ENCODE measurements at regions not wholly inside any gene's neighbourhood (a gene's known extent, or its start where the extent isn't known, plus 50 kb on each side); places are given as distances from the start of the nearest gene placed in this dataset.
A peak's percentile ranks its signal among the peaks of the same experiment; 100 is the strongest.

DNA sequence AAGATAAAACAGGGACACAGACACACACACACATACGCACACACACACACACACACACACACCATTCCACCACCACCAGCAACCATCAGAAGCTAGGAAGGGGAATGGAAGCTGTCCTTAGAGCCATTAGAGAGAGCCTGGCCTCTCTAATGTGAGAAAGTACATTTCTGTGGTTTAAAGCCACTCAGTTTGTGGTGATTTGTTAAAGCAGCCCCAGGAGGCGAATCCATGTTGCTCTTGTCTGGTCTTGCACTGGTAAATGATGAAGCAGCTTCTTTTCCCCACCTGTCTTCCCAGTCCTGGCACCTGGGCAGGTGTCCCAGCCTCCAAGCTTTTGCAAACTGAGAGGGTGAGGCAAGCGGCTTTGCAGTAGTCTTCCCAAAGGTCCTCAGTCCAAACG is 118.9 kb upstream of the KL start:
- Histone ChIP-seq H3K36me3 (ENCODE audit: control insufficient read depth, insufficient read depth, low read length) (no peaks in the 10 kb centered on the region), H3K27me3 (replicated peaks; ENCODE audit: control insufficient read depth, insufficient read depth, low read length) (no peaks in the 10 kb centered on the region; the same call in 1 of the 2 replicates), H3K9me3 (no peaks in the 10 kb centered on the region), H3K4me1 (no peaks in the 10 kb centered on the region), H3K4me3 (ENCODE audit: low read depth, low read length) (no peak overlapping the region)
- BruUV-seq (replicated peaks), result no TSS peak
- H3K9me3 Mint-ChIP-seq (ENCODE audit: unreplicated experiment), result no peaks in the 10 kb centered on the region
- no peaks in the 10 kb centered on the region for H3K36me3 Mint-ChIP-seq (ENCODE audit: insufficient read depth, unreplicated experiment)
- ChIA-PET CTCF (interaction anchor here (0.5 kb wide), 1 partner anchor 448 kb away, joined by 3 read pairs; no protein-coding TSS in a partner anchor), POLR2A (no interaction called here)
- TF ChIP-seq, protein P1, sequence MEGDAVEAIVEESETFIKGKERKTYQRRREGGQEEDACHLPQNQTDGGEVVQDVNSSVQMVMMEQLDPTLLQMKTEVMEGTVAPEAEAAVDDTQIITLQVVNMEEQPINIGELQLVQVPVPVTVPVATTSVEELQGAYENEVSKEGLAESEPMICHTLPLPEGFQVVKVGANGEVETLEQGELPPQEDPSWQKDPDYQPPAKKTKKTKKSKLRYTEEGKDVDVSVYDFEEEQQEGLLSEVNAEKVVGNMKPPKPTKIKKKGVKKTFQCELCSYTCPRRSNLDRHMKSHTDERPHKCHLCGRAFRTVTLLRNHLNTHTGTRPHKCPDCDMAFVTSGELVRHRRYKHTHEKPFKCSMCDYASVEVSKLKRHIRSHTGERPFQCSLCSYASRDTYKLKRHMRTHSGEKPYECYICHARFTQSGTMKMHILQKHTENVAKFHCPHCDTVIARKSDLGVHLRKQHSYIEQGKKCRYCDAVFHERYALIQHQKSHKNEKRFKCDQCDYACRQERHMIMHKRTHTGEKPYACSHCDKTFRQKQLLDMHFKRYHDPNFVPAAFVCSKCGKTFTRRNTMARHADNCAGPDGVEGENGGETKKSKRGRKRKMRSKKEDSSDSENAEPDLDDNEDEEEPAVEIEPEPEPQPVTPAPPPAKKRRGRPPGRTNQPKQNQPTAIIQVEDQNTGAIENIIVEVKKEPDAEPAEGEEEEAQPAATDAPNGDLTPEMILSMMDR (IDR thresholded peaks at IDR 0.05; ENCODE audit: insufficient read depth in 1 of 2, low read depth in 1 of 2, low read length in 1 of 2, severe bottlenecking in 1 of 2, unreplicated experiment in 1 of 2), result no peak
- H3K4me3 Mint-ChIP-seq (ENCODE audit: unreplicated experiment), result no peak overlapping the region
- intact Hi-C loops (cut with micrococcal nuclease; ENCODE audit: unreplicated experiment), result no loop called here
- H3K27ac Mint-ChIP-seq (ENCODE audit: unreplicated experiment), result no peak overlapping the region
- H3K4me1 Mint-ChIP-seq (ENCODE audit: low read depth, unreplicated experiment), result no peaks in the 10 kb centered on the region
- DNase-seq, result no peak
- H3K27me3 Mint-ChIP-seq (ENCODE audit: insufficient read depth, unreplicated experiment), result peaks cover 8% of the 10 kb centered on the region

DNA sequence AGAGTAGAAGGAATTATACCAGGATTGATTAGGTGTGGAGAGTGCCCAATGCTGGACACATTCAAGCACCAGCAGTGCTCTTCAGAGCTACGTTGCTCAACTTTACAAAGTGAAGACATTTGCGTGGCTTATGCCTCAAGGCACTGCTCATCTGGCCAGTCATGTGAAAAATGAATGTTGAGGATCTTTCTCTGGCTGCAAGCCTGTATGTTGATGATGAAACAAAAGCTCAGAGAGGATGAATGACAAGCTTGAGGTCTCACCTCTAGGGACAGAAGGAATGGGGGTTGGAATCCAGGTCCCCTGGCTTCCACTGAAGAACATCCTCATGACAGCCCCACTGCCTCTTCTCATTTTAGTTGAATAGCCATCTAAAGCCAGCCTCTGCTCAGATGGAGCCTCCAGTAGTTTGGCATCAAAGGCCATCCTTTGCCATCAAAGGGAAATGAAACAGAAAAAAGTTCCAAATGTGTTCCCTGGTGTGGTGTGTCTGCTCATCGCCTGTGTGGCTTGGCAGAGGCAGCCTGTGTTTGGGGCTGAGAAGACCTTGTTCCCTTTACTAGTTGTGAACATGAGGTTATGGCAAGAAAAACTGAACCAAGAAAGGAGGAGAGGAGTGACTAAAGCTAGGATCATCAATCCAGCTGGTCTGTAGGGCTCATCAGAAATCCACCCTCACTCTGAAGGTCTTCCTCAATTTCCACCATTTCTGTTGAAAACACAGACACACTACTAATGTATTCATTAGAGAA is 114.0 kb upstream of the KL start:
- CTCF ChIA-PET, result no interaction called here
- Histone ChIP-seq H3K36me3 (ENCODE audit: control insufficient read depth, insufficient read depth, low read length) (no peaks in the 10 kb centered on the region), H3K4me1 (peaks cover 9% of the 10 kb centered on the region; the same call in 1 of the 2 replicates), H3K4me3 (ENCODE audit: low read depth, low read length) (no peak overlapping the region), H3K9me3 (no peaks in the 10 kb centered on the region), H3K27me3 (replicated peaks; ENCODE audit: control insufficient read depth, insufficient read depth, low read length) (no peaks in the 10 kb centered on the region; the same call in 1 of the 2 replicates)
- intact Hi-C loops (cut with micrococcal nuclease; ENCODE audit: unreplicated experiment), result no loop called here
- H3K36me3 Mint-ChIP-seq (ENCODE audit: insufficient read depth, unreplicated experiment), result no peaks in the 10 kb centered on the region
- H3K27ac Mint-ChIP-seq (ENCODE audit: unreplicated experiment), result no peak overlapping the region
- no TSS peak for BruUV-seq (replicated peaks)
- TF ChIP-seq, protein P1 (IDR thresholded peaks at IDR 0.05; ENCODE audit: insufficient read depth in 1 of 2, low read depth in 1 of 2, low read length in 1 of 2, severe bottlenecking in 1 of 2, unreplicated experiment in 1 of 2), result no peak
- POLR2A ChIA-PET, result no interaction called here
- no peaks in the 10 kb centered on the region for H3K27me3 Mint-ChIP-seq (ENCODE audit: insufficient read depth, unreplicated experiment)
- H3K4me3 Mint-ChIP-seq (ENCODE audit: unreplicated experiment), result no peak overlapping the region
- no peak for DNase-seq
- no peaks in the 10 kb centered on the region for H3K4me1 Mint-ChIP-seq (ENCODE audit: low read depth, unreplicated experiment)
- no peaks in the 10 kb centered on the region for H3K9me3 Mint-ChIP-seq (ENCODE audit: unreplicated experiment)

DNA sequence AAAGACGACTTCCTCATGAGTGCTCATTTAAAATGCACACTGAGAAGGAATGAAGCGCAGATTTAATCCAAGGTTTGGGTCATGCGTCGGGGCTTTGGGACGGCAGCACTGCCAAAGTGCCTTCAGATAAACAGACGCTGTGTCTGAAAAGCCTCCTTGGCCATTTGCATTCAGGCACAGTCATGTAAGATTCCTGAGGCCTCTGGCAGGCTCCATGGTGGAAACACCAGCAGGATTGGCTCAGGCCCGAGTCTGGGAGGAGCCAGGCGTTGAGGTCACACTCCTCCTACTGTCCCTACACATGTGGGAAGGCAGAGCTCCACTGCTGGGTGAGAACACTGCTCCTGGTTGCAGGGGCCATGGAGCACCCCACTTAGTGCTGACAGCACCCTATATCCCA is 113.3 kb upstream of the KL start:
- H3K36me3 Mint-ChIP-seq (ENCODE audit: insufficient read depth, unreplicated experiment), result no peaks in the 10 kb centered on the region
- intact Hi-C loops (cut with micrococcal nuclease; ENCODE audit: unreplicated experiment), result no loop called here
- H3K4me1 Mint-ChIP-seq (ENCODE audit: low read depth, unreplicated experiment), result no peaks in the 10 kb centered on the region
- peak; percentile 6 to 41 for DNase-seq
- no peaks in the 10 kb centered on the region for H3K27me3 Mint-ChIP-seq (ENCODE audit: insufficient read depth, unreplicated experiment)
- H3K4me3 ChIP-seq (ENCODE audit: low read depth, low read length), result no peak overlapping the region
- ChIA-PET CTCF (no interaction called here), POLR2A (no interaction called here)
- H3K27me3 ChIP-seq (replicated peaks; ENCODE audit: control insufficient read depth, insufficient read depth, low read length), result no peaks in the 10 kb centered on the region; the same call in 1 of the 2 replicates
- no peaks in the 10 kb centered on the region for H3K9me3 Mint-ChIP-seq (ENCODE audit: unreplicated experiment)
- no peak overlapping the region for H3K27ac Mint-ChIP-seq (ENCODE audit: unreplicated experiment)
- peaks cover 9% of the 10 kb centered on the region; the same call in 1 of the 2 replicates for H3K4me1 ChIP-seq
- no peaks in the 10 kb centered on the region for H3K9me3 ChIP-seq
- no peak overlapping the region for H3K4me3 Mint-ChIP-seq (ENCODE audit: unreplicated experiment)
- TF ChIP-seq, protein P1 (IDR thresholded peaks at IDR 0.05; ENCODE audit: insufficient read depth in 1 of 2, low read depth in 1 of 2, low read length in 1 of 2, severe bottlenecking in 1 of 2, unreplicated experiment in 1 of 2), result no peak
- BruUV-seq (replicated peaks), result no TSS peak
- no peaks in the 10 kb centered on the region for H3K36me3 ChIP-seq (ENCODE audit: control insufficient read depth, insufficient read depth, low read length)

All from Caco-2 (cell line).